ENCODE measurements at regions not wholly inside any gene's neighbourhood (a gene's known extent, or its start where the extent isn't known, plus 50 kb on each side); places are given as distances from the start of the nearest gene placed in this dataset.

DNA sequence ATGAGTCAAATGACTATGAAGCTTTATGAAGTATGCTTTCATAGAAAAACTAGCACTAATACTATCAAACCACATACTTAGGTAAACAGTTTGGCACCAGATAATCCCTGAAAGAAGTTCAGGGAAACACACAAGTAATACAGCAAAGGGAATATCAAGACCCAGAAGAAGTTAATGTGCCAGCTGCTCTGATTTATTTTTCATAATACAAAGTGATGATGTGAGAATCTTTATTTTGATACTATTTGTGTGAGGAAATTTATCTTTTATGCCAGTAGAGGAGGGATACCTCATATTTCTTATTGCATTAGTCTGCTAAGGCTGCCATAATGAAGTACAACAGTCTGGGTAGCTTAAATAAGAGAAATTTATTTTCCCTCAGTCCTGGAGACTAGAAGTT is 67.7 kb upstream of the ANO3 start:
- H3K27me3 ChIP-seq = no peaks in the 10 kb centered on the region
- no peak overlapping the region for H3K27ac ChIP-seq
- no peak for DNase-seq
- no peaks in the 10 kb centered on the region for H3K9me3 ChIP-seq
- TF ChIP-seq, protein P1, sequence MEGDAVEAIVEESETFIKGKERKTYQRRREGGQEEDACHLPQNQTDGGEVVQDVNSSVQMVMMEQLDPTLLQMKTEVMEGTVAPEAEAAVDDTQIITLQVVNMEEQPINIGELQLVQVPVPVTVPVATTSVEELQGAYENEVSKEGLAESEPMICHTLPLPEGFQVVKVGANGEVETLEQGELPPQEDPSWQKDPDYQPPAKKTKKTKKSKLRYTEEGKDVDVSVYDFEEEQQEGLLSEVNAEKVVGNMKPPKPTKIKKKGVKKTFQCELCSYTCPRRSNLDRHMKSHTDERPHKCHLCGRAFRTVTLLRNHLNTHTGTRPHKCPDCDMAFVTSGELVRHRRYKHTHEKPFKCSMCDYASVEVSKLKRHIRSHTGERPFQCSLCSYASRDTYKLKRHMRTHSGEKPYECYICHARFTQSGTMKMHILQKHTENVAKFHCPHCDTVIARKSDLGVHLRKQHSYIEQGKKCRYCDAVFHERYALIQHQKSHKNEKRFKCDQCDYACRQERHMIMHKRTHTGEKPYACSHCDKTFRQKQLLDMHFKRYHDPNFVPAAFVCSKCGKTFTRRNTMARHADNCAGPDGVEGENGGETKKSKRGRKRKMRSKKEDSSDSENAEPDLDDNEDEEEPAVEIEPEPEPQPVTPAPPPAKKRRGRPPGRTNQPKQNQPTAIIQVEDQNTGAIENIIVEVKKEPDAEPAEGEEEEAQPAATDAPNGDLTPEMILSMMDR (IDR thresholded peaks at IDR 0.05) = no peak
- peaks cover 0 to 7% (median 2%) of the 10 kb centered on the region in 4 donors for H3K4me1 ChIP-seq
- intact Hi-C loops (cut with DNase I; ENCODE audit: low total_unique reads) = no loop called here
- H3K4me3 ChIP-seq = no peak overlapping the region
- H3K36me3 ChIP-seq = no peaks in the 10 kb centered on the region

DNA sequence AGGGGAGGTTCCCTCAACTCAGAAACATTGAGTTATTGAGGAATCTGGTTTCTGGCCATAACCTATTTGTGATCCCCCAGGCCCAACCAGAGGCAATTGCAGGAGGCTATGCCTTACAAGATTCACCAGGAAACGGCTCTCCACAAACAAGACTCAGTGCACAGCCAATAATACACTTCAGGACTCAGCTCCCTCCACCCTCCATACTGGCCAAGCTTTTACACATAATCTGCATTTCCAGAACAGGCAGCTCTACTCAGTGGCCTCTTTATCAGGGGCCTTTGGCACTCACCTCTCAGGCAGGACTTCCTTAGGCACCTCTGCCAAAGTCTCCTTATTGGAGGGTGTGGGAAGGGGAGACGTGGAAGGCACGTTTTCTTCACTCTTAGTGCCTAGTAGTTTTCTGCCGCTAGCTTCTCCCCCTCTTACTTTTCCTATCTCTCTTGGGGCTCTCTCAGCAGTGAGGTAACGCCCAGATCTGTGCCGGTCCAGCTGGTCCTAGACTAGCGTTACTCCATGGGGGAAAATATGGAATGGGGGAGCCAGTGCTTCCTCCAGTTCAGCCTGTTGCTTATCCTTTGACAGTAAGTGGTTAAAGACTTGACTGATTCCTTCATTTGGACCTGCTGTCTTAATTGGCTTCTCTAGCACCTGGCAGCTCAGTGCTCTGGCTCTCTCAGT is 62.8 kb upstream of the ANO3 start:
- intact Hi-C loops (cut with DNase I; ENCODE audit: low total_unique reads) = no loop called here
- no peak overlapping the region for H3K27ac ChIP-seq
- no peak for DNase-seq
- H3K27me3 ChIP-seq = no peaks in the 10 kb centered on the region
- no peaks in the 10 kb centered on the region for H3K9me3 ChIP-seq
- peaks cover 0 to 2% (median 0%) of the 10 kb centered on the region in 4 donors for H3K4me1 ChIP-seq
- H3K4me3 ChIP-seq = no peak overlapping the region
- no peaks in the 10 kb centered on the region for H3K36me3 ChIP-seq
- TF ChIP-seq, protein P1 (IDR thresholded peaks at IDR 0.05) = no peak

DNA sequence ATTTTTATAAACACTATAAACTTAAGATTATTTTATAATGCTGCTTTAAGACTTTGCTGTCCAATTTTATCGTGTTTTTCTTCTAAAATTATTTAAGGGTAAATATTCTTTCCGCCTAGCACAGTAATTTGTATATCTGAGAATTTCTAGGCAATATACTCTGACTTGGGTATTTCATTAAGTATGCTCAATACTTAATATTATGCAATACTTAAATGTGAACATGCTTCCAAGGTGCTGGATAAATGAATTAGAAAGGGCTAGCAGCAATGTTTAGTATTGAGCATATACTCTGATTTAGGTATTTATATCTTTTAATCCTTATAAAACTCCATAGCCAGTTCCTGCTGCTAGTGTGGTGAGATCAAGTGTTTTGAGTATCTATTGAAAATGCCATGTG is 60.3 kb upstream of the ANO3 start:
- DNase-seq = no peak
- TF ChIP-seq, protein P1 (IDR thresholded peaks at IDR 0.05) = no peak
- Histone ChIP-seq H3K36me3 (no peaks in the 10 kb centered on the region), H3K4me1 (peaks cover 0 to 6% (median 0%) of the 10 kb centered on the region in 4 donors), H3K27ac (no peak overlapping the region), H3K9me3 (no peaks in the 10 kb centered on the region), H3K4me3 (no peak overlapping the region), H3K27me3 (no peaks in the 10 kb centered on the region)
- intact Hi-C loops (cut with DNase I; ENCODE audit: low total_unique reads) = no loop called here

DNA sequence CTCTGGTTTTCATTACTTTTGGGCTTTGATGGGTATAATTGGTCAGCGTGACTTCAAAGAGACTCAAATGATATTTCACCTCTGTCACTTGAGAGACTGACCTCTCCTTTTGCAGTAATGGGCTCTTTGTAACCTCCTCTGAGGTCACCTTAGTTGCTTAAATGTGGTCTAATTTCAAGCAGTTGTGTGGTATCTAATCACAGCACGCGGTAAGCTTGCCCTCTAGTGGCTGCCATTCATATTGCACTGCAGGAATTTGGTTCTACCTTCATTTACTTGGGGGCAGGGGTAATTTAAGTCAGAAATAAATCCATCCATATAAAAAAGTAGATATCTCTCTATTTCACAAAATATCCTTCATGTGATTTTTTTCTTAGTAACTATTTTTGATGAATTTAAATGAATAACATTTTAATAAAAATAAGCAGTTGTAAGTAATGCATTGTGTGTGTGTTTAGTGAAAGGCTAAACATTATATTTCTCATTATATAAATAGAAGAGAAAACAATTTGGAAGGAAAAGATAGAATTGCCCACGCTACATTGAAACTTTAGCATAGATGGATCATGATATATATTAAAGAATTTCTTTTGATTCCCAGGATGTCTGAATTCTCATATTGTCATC is 55.0 kb upstream of the ANO3 start:
- H3K27me3 ChIP-seq = no peaks in the 10 kb centered on the region

DNA sequence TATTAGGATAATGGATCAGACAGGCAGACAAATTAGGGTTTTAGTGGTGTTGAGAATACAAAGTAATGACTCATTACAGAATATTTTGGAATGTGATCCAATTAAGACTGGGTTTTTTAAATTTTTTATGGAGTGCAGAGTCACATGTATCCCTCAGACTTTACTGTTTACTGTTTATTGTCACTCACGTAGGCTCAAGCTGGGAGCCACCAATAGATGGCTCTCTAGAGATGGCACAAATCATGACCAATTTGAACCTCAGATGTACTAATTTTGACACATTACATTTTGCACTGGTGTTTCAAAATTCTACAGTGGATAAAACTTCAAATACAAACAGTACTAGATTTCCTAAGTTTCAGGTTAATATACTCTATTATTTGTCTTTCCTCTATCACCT is 53.6 kb upstream of the ANO3 start:
- no peak for DNase-seq
- H3K4me1 ChIP-seq = peaks cover 0 to 6% (median 0%) of the 10 kb centered on the region in 4 donors
- no peaks in the 10 kb centered on the region for H3K36me3 ChIP-seq
- no peaks in the 10 kb centered on the region for H3K9me3 ChIP-seq
- intact Hi-C loops (cut with DNase I; ENCODE audit: low total_unique reads) = loop anchor here (5.0 kb wide), 1 partner anchor 296 kb away; no protein-coding TSS in a partner anchor
- no peaks in the 10 kb centered on the region for H3K27me3 ChIP-seq
- H3K27ac ChIP-seq = no peak overlapping the region
- no peak overlapping the region for H3K4me3 ChIP-seq
- TF ChIP-seq, protein P1 (IDR thresholded peaks at IDR 0.05) = no peak

More for the DNA sequence above, 55.0 kb upstream of the ANO3 start:
- TF ChIP-seq, protein P1 (IDR thresholded peaks at IDR 0.05) = peak; percentile 86 to 91
- Histone ChIP-seq H3K27ac (no peak overlapping the region), H3K4me1 (peaks cover 0 to 6% (median 0%) of the 10 kb centered on the region in 4 donors), H3K9me3 (no peaks in the 10 kb centered on the region), H3K4me3 (no peak overlapping the region), H3K36me3 (no peaks in the 10 kb centered on the region)
- peak in 1 of 2 donors; percentile 34 for DNase-seq
- intact Hi-C loops (cut with DNase I; ENCODE audit: low total_unique reads) = loop anchor here (5.0 kb wide), 1 partner anchor 295 kb away; no protein-coding TSS in a partner anchor
